ENCODE measurements at regions not wholly inside any gene's neighbourhood (a gene's known extent, or its start where the extent isn't known, plus 50 kb on each side); places are given as distances from the start of the nearest gene placed in this dataset.

- no peak for TF ChIP-seq CTCF (IDR thresholded peaks at IDR 0.05; ENCODE audit: low read depth, low read length, poor library complexity, severe bottlenecking)
- TF ChIP-seq EZH2phosphoT487 (IDR thresholded peaks at IDR 0.05; ENCODE audit: borderline replicate concordance, low read length): no peak
Observed at GRCh38 chr18:30343090-30343489, 699.5 kb downstream of the DSC3 start.

All from DOHH2 (cell line).